NT2/D1 (cell line): ENCODE measurements at regions not wholly inside any gene's neighbourhood (a gene's known extent, or its start where the extent isn't known, plus 50 kb on each side); places are given as distances from the start of the nearest gene placed in this dataset.

Experiments used
- YY1 ChIP-seq: IDR thresholded peaks from 2 replicates; pipeline ENCODE4 v1.6.1; 2011; ENCODE audit not compliant: insufficient read length, insufficient read depth
- ZNF274 ChIP-seq: IDR thresholded peaks from 2 replicates; pipeline ENCODE4 v1.6.1; 2011; ENCODE audit warnings: mild to moderate bottlenecking, low read depth, low read length

DNA sequence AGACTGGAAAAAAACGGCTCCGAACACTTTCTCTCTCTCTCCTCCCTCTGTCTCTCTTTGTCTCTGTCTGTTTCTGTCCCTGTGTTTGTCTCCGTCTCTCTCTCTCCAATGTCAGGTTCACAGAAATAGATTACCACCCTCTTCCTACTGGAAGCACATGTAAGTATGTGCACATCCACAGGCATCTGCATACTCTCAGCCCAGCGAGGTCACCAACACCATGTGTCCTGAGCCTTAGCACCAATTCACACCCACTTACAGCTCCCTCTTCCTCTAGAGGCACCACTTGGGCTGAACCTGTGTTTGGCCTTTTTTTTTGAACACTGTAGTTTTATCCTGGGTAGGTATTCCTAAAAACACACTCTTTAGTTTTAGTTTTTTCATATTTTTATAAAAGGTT lies 130.5 kb downstream of the ETS2 start:
- no peak for TF ChIP-seq ZNF274
- TF ChIP-seq YY1: no peak
